ENCODE measurements at regions not wholly inside any gene's neighbourhood (a gene's known extent, or its start where the extent isn't known, plus 50 kb on each side); places are given as distances from the start of the nearest gene placed in this dataset.

- POLR2A ChIA-PET, result no interaction called here
- H3K4me1 ChIP-seq (ENCODE audit: control insufficient read depth in 1 of 2, insufficient read depth in 2 of 2, low read length in 2 of 2), result no peaks in the 10 kb centered on the region
Observed at GRCh38 chr7:25988640-25989039, 163.4 kb upstream of the NFE2L3 start.

More at GRCh38 chr7:25988640-25989039, 163.4 kb upstream of the NFE2L3 start:
- H3K4me3 ChIP-seq (replicated peaks in 1 of 2; ENCODE audit: low read depth in 1 of 2, low read length in 2 of 2), result no peak overlapping the region
- H3K9ac ChIP-seq (ENCODE audit: low read length), result no peak overlapping the region
- no peak for TF ChIP-seq CBX3 (IDR thresholded peaks at IDR 0.05; ENCODE audit: low read depth)
- no peak for TF ChIP-seq EZH2 (IDR thresholded peaks at IDR 0.05)
- TF ChIP-seq ZNF274 (IDR thresholded peaks at IDR 0.05; ENCODE audit: low read depth, low read length), result no peak
- no peak for TF ChIP-seq EGR1 (IDR thresholded peaks at IDR 0.05; ENCODE audit: low read depth)
- no peak for TF ChIP-seq SRF (IDR thresholded peaks at IDR 0.05; ENCODE audit: low read depth)
- TF ChIP-seq POLR2AphosphoS5 (IDR thresholded peaks at IDR 0.05; ENCODE audit: low read depth, low read length), result no peak
- no peak for TF ChIP-seq MAX (IDR thresholded peaks at IDR 0.05)
- no peak for TF ChIP-seq CEBPB (IDR thresholded peaks at IDR 0.05; ENCODE audit: low read depth)
- no peak for TF ChIP-seq YY1 (IDR thresholded peaks at IDR 0.05; ENCODE audit: extremely low read depth, insufficient replicate concordance, low read depth, low read length)
- TF ChIP-seq POLR2A (IDR thresholded peaks at IDR 0.05; ENCODE audit: borderline replicate concordance, extremely low read depth, insufficient read depth, insufficient read length), result no peak
- no peak for TF ChIP-seq ATF3 (IDR thresholded peaks at IDR 0.05)
- no peak for TF ChIP-seq ELF1 (IDR thresholded peaks at IDR 0.05; ENCODE audit: borderline replicate concordance, low read depth)
- no peak for TF ChIP-seq JUND (IDR thresholded peaks at IDR 0.05)
- TF ChIP-seq FOSL1 (IDR thresholded peaks at IDR 0.05; ENCODE audit: low read depth), result no peak
- no peak for TF ChIP-seq CTCF (IDR thresholded peaks at IDR 0.05 in 2 of 3, conservative IDR thresholded peaks at IDR 0.05 in 1 of 3; ENCODE audit: borderline replicate concordance in 1 of 3, insufficient read depth in 1 of 3, low read depth in 2 of 3, low read length in 2 of 3)
- no peak for TF ChIP-seq RAD21 (IDR thresholded peaks at IDR 0.05; ENCODE audit: low read depth)
- TF ChIP-seq EZH2phosphoT487 (IDR thresholded peaks at IDR 0.05; ENCODE audit: borderline replicate concordance), result no peak
- no peak for TF ChIP-seq REST (IDR thresholded peaks at IDR 0.05; ENCODE audit: low read depth)
- TF ChIP-seq TCF7L2 (IDR thresholded peaks at IDR 0.05; ENCODE audit: borderline replicate concordance, extremely low read depth, insufficient read depth, insufficient read length), result no peak
- TF ChIP-seq SP1 (IDR thresholded peaks at IDR 0.05; ENCODE audit: low read depth), result no peak
- intact Hi-C loops (cut with micrococcal nuclease), result no loop called here
- no peaks in the 10 kb centered on the region for H3K27me3 ChIP-seq (ENCODE audit: insufficient read depth, low read length)
- H3K27ac ChIP-seq (ENCODE audit: low read depth, low read length), result no peak overlapping the region
- BruUV-seq (replicated peaks), result no TSS peak
- RAD21 ChIA-PET (ENCODE audit: low non-redundant PET in 1 of 2, low total read pairs in 2 of 2, uncharacterized antibody in 2 of 2, unreplicated experiment in 2 of 2), result no interaction called here
- H3K9me3 ChIP-seq (ENCODE audit: control insufficient read depth in 1 of 2, insufficient read depth in 1 of 2, low read depth in 1 of 2, low read length in 2 of 2), result no peaks in the 10 kb centered on the region
- H3K79me2 ChIP-seq (ENCODE audit: insufficient read depth, low read length), result no peaks in the 10 kb centered on the region
- ATAC-seq, result no peak
- no peaks in the 10 kb centered on the region; the same call in 1 of the 2 replicates for H3K9me2 ChIP-seq (ENCODE audit: insufficient read depth)
- CTCF ChIA-PET, result interaction anchor here (0.6 kb wide), 1 partner anchor 12 kb away, joined by 5 read pairs; no protein-coding TSS in a partner anchor
- H3K36me3 ChIP-seq (ENCODE audit: control insufficient read depth in 1 of 2, insufficient read depth in 2 of 2, low read length in 2 of 2), result no peaks in the 10 kb centered on the region
- H2AFZ ChIP-seq (ENCODE audit: low read depth, low read length, poor library complexity, severe bottlenecking), result no peak overlapping the region
- no peak overlapping the region for H3K4me2 ChIP-seq (ENCODE audit: low read length)
- no peaks in the 10 kb centered on the region for H4K20me1 ChIP-seq (ENCODE audit: insufficient read depth)
- no peak for DNase-seq (ENCODE audit: low read depth, low spot score)

All from HCT116 (cell line).